ENCODE measurements at regions not wholly inside any gene's neighbourhood (a gene's known extent, or its start where the extent isn't known, plus 50 kb on each side); places are given as distances from the start of the nearest gene placed in this dataset.

GRCh38 chr2:134083548-134083947 is 170.3 kb upstream of the MGAT5 start:
- no peak for DNase-seq (ENCODE audit: low spot score)
- no peaks in the 10 kb centered on the region for H3K79me2 ChIP-seq (ENCODE audit: insufficient read depth, low read depth, low read length)
- H3K9me2 ChIP-seq (ENCODE audit: insufficient read depth, low read length) = no peaks in the 10 kb centered on the region
- BruUV-seq (replicated peaks) = no TSS peak
- H3K4me3 ChIP-seq (ENCODE audit: low read depth, low read length, poor library complexity, severe bottlenecking) = no peak overlapping the region
- ChIA-PET POLR2A (interaction anchor here (1.3 kb wide), 1 partner anchor 16 kb away, joined by 4 read pairs; no protein-coding TSS in a partner anchor), CTCF (ENCODE audit: unreplicated experiment) (no interaction called here)
- TF ChIP-seq EZH2phosphoT487 (IDR thresholded peaks at IDR 0.05; ENCODE audit: borderline replicate concordance, low read depth, low read length) (no peak), CTCF (conservative IDR thresholded peaks at IDR 0.05; ENCODE audit: low read length) (no peak)
- H3K4me2 ChIP-seq (ENCODE audit: low read length) = no peak overlapping the region
- H3K4me1 ChIP-seq (ENCODE audit: insufficient read depth, low read length, poor library complexity, severe bottlenecking) = no peaks in the 10 kb centered on the region
- H3K27ac ChIP-seq (ENCODE audit: low read depth, low read length, poor library complexity, severe bottlenecking) = no peak overlapping the region
- intact Hi-C loops (cut with micrococcal nuclease; ENCODE audit: unreplicated experiment) = no loop called here
- no peaks in the 10 kb centered on the region for H3K9me3 ChIP-seq (ENCODE audit: low read length)
- H3K36me3 ChIP-seq (ENCODE audit: insufficient read depth, low read length) = no peaks in the 10 kb centered on the region
- no peaks in the 10 kb centered on the region for H4K20me1 ChIP-seq (ENCODE audit: insufficient read depth, low read length)
- H2AFZ ChIP-seq (ENCODE audit: low read length) = no peak overlapping the region

DNA sequence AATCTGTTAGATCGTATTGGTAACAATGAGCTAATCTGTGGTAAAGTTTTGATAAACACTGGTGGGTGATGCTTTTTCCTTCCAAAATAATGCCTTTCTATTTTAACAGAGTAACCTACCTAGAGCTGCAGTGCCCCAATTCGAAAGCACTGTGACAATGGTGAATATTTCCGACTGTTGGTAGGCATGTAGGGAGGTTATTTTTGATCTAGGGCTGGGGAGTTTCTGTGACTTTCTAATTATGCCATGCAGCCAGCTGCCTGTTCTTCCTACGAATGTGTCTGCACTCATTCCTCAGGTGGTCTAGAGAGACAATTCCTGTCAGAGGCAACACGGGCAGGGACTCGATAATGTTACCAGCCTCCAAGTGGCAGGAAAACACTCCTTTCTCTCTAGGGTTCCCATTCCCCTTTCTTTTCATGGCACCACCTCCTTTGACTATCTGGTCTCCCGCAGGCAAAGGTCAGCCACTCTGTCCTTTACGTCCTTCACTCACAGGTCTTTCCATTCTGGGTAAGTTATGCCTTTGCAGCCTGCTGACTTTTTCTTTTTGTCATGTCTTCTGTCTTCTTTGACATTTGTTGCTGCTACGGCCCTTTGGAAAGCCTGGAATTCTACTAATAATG is 167.2 kb upstream of the MGAT5 start:
- CTCF ChIA-PET (ENCODE audit: unreplicated experiment) = no interaction called here
- Histone ChIP-seq H3K36me3 (ENCODE audit: insufficient read depth, low read length) (no peaks in the 10 kb centered on the region), H2AFZ (ENCODE audit: low read length) (no peak overlapping the region), H3K4me2 (ENCODE audit: low read length) (no peak overlapping the region), H3K27ac (ENCODE audit: low read depth, low read length, poor library complexity, severe bottlenecking) (no peak overlapping the region), H3K4me3 (ENCODE audit: low read depth, low read length, poor library complexity, severe bottlenecking) (no peak overlapping the region), H4K20me1 (ENCODE audit: insufficient read depth, low read length) (no peaks in the 10 kb centered on the region), H3K4me1 (ENCODE audit: insufficient read depth, low read length, poor library complexity, severe bottlenecking) (no peaks in the 10 kb centered on the region), H3K79me2 (ENCODE audit: insufficient read depth, low read depth, low read length) (no peaks in the 10 kb centered on the region), H3K9me2 (ENCODE audit: insufficient read depth, low read length) (no peaks in the 10 kb centered on the region), H3K9me3 (ENCODE audit: low read length) (no peaks in the 10 kb centered on the region)
- BruUV-seq (replicated peaks) = no TSS peak
- no peak for DNase-seq (ENCODE audit: low spot score)
- no peak for TF ChIP-seq CTCF (conservative IDR thresholded peaks at IDR 0.05; ENCODE audit: low read length)
- TF ChIP-seq EZH2phosphoT487 (IDR thresholded peaks at IDR 0.05; ENCODE audit: borderline replicate concordance, low read depth, low read length) = no peak
- POLR2A ChIA-PET = no interaction called here
- intact Hi-C loops (cut with micrococcal nuclease; ENCODE audit: unreplicated experiment) = no loop called here

- no peaks in the 10 kb centered on the region for H4K20me1 ChIP-seq (ENCODE audit: insufficient read depth, low read length)
- ChIA-PET CTCF (ENCODE audit: unreplicated experiment) (no interaction called here), POLR2A (no interaction called here)
- no peak overlapping the region for H3K4me2 ChIP-seq (ENCODE audit: low read length)
- DNase-seq (ENCODE audit: low spot score) = no peak
- H2AFZ ChIP-seq (ENCODE audit: low read length) = no peak overlapping the region
- H3K27ac ChIP-seq (ENCODE audit: low read depth, low read length, poor library complexity, severe bottlenecking) = no peak overlapping the region
- H3K79me2 ChIP-seq (ENCODE audit: insufficient read depth, low read depth, low read length) = no peaks in the 10 kb centered on the region
- H3K36me3 ChIP-seq (ENCODE audit: insufficient read depth, low read length) = no peaks in the 10 kb centered on the region
- no peaks in the 10 kb centered on the region for H3K9me2 ChIP-seq (ENCODE audit: insufficient read depth, low read length)
- H3K4me3 ChIP-seq (ENCODE audit: low read depth, low read length, poor library complexity, severe bottlenecking) = no peak overlapping the region
- BruUV-seq (replicated peaks) = no TSS peak
- intact Hi-C loops (cut with micrococcal nuclease; ENCODE audit: unreplicated experiment) = no loop called here
- no peaks in the 10 kb centered on the region for H3K4me1 ChIP-seq (ENCODE audit: insufficient read depth, low read length, poor library complexity, severe bottlenecking)
- no peak for TF ChIP-seq CTCF (conservative IDR thresholded peaks at IDR 0.05; ENCODE audit: low read length)
- no peak for TF ChIP-seq EZH2phosphoT487 (IDR thresholded peaks at IDR 0.05; ENCODE audit: borderline replicate concordance, low read depth, low read length)
- no peaks in the 10 kb centered on the region for H3K9me3 ChIP-seq (ENCODE audit: low read length)
These were observed 166.4 kb upstream of the MGAT5 start for GRCh38 chr2:134087371-134087921.
